NK-92 (cell line): ENCODE measurements at regions not wholly inside any gene's neighbourhood (a gene's known extent, or its start where the extent isn't known, plus 50 kb on each side); places are given as distances from the start of the nearest gene placed in this dataset.
"Not testable (repeated sequence)": the region's sequence is repeated elsewhere in the genome, so short reads cannot be mapped to it uniquely, and the experiment has no call there.

Source experiments
- DNase-seq: peaks from one replicate; lab custom pipeline; 2025; ENCODE audit not compliant: unreplicated experiment; lab: John Stamatoyannopoulos, UW

DNA sequence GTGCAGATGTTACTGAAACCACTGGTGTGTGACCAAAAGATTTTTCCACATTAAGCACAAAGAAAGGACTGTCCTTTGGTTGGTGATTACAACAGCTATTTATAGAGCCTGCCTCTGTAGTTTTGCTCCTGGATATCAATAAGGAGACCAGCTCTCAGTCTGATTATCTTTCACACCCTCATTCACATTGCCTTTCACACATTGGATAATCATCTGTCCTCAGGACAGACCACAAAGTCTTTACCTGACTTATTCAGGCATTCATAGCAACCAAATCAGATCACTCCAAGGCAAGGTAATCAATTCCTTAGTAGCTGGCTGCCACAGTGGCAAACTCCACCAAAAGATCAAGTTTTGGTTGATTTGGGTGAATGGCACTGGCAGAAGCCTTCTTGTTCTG lies 59.6 kb upstream of the CPSF6 start:
- DNase-seq, result no peak

DNA sequence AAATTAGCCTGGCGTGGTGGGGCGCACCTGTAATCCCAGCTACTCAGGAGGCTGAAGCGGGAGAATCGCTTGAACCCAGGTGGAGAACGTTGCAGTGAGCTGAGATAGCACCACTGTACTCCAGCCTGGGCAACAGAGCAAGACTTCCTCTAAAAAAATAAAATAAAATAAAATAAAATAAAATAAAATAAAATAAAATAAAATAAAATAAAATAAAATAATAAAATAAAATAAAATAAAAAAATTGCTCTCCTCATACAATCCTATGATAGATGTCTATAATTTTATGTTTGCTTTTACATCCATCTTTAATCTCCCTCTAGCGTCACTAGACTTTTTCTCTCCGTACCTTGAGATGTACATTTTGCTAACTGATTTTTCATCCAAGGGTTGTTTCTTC lies 51.8 kb upstream of the CPSF6 start:
- DNase-seq, result not testable (repeated sequence)

DNA sequence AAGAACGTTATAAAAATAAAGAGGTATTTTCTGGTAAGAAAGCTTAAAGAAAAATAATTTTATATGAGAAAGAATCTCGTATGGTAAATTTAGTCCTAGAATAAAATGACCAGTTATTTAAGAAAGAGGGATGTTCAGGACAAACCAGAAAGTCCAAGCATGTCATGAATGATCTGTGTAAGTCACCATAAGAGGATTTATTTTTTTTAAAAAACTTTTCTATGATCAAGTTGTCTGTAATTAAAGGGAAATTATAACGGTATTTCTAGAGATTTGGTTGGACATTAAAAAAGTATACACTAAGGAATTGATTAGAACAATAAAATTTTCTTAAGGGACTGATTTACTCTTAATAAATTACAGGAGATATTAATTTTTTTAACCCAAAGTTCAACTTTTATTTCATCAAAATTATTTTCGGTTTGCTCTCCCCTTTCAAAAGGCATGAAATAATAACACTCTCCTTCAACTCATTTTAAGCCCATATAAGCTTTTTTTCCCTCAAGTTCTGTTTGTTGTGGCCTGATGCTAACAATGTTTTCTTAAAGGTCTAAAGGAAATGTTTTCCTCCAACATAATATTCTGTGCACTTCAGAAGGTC lies 49.9 kb upstream of the CPSF6 start:
- DNase-seq, result no peak
